OCI-LY1 (cell line): ENCODE measurements at regions not wholly inside any gene's neighbourhood (a gene's known extent, or its start where the extent isn't known, plus 50 kb on each side); places are given as distances from the start of the nearest gene placed in this dataset.

Experiments
- H2AFZ ChIP-seq: fragments of 200-600 bp; sonication (generic), shearing (Covaris generic); 2 replicates; pipeline ENCODE4 v1.6.0; 2014; ENCODE audit warnings: antibody characterized with exemption, mild to moderate bottlenecking, low read length
- H3F3A ChIP-seq: fragments of 200-600 bp; sonication (generic), shearing (Covaris generic); 2 replicates; pipeline ENCODE4 v1.6.0; 2014; ENCODE audit warnings: mild to moderate bottlenecking, antibody characterized with exemption, low read length, moderate library complexity; ENCODE audit not compliant: insufficient read depth
- H3K27ac ChIP-seq: fragments of 200-600 bp; sonication (generic); 2 replicates; pipeline ENCODE4 v1.5.1; 2014; ENCODE audit warnings: low read length, mixed run types, mild to moderate bottlenecking, low read depth; ENCODE audit not compliant: poor library complexity, severe bottlenecking
- H3K27me3 ChIP-seq: fragments of 200-600 bp; sonication (generic); 2 replicates; pipeline ENCODE4 v1.6.0; 2014; ENCODE audit warnings: antibody characterized with exemption, mild to moderate bottlenecking, low read length, moderate library complexity; ENCODE audit not compliant: insufficient read depth
- H3K36me3 ChIP-seq: fragments of 200-600 bp; sonication (generic); 2 replicates; pipeline ENCODE4 v1.6.1; 2014; ENCODE audit warnings: mild to moderate bottlenecking, antibody characterized with exemption, low read length, moderate library complexity, mixed read lengths; ENCODE audit not compliant: insufficient read depth
- H3K4me1 ChIP-seq: fragments of 200-600 bp; sonication (generic); 2 replicates; pipeline ENCODE4 v1.5.1; 2014; ENCODE audit warnings: mild to moderate bottlenecking, low read length, moderate library complexity; ENCODE audit not compliant: insufficient read depth, severe bottlenecking
- H3K4me2 ChIP-seq: fragments of 200-600 bp; sonication (generic), shearing (Covaris generic); 2 replicates; pipeline ENCODE4 v1.6.1; 2014; ENCODE audit warnings: low read length
- H3K4me3 ChIP-seq: fragments of 200-600 bp; sonication (generic); 2 replicates; pipeline ENCODE4 v1.5.1; 2014; ENCODE audit warnings: low read length, low read depth, mild to moderate bottlenecking, mixed read lengths; ENCODE audit not compliant: poor library complexity, severe bottlenecking
- H3K79me2 ChIP-seq: fragments of 200-600 bp; shearing (Covaris generic); 2 replicates; pipeline ENCODE4 v1.6.1; 2016; ENCODE audit warnings: mixed run types, low read length, mixed read lengths; ENCODE audit not compliant: insufficient read depth
- H3K9ac ChIP-seq: fragments of 200-600 bp; sonication (generic), shearing (Covaris generic); 2 replicates; pipeline ENCODE4 v1.6.1; 2014; ENCODE audit warnings: mild to moderate bottlenecking, low read length, mixed read lengths
- H3K9me2 ChIP-seq: fragments of 200-600 bp; sonication (generic), shearing (Covaris generic); 2 replicates; pipeline ENCODE4 v1.6.1; 2014; ENCODE audit warnings: low read depth, mild to moderate bottlenecking, low read length, mixed read lengths
- H3K9me3 ChIP-seq: fragments of 200-600 bp; shearing (Covaris generic); 2 replicates; pipeline ENCODE4 v1.6.1; 2014; ENCODE audit warnings: low read length, mixed read lengths
- H4K20me1 ChIP-seq: fragments of 200-600 bp; sonication (generic), shearing (Covaris generic); 2 replicates; pipeline ENCODE4 v1.6.0; 2016; ENCODE audit warnings: mild to moderate bottlenecking, low read length; ENCODE audit not compliant: insufficient read depth
- EZH2 ChIP-seq: fragments of 200-600 bp; sonication (generic), shearing (Covaris generic); IDR thresholded peaks from 2 replicates; pipeline ENCODE4 v1.8.0; 2017; ENCODE audit warnings: borderline replicate concordance, mixed run types, mild to moderate bottlenecking, antibody characterized with exemption, low read length, moderate library complexity, mixed read lengths
- TF ChIP-seq, protein P1 (sequence below): fragments of 200-600 bp; sonication (generic), shearing (Covaris generic); IDR thresholded peaks from 2 replicates; pipeline ENCODE4 v1.5.1; 2017; ENCODE audit warnings: mild to moderate bottlenecking, antibody characterized with exemption, low read length, moderate library complexity, mixed read lengths

GRCh38 chr18:42654556-42654955, 460.9 kb downstream of the RIT2 start:
- no peaks in the 10 kb centered on the region for H3K79me2 ChIP-seq
- H4K20me1 ChIP-seq = no peaks in the 10 kb centered on the region
- H3K36me3 ChIP-seq = no peaks in the 10 kb centered on the region
- no peaks in the 10 kb centered on the region for H3K9me2 ChIP-seq
- no peak overlapping the region for H3K27ac ChIP-seq
- TF ChIP-seq EZH2 = no peak
- TF ChIP-seq, protein P1, sequence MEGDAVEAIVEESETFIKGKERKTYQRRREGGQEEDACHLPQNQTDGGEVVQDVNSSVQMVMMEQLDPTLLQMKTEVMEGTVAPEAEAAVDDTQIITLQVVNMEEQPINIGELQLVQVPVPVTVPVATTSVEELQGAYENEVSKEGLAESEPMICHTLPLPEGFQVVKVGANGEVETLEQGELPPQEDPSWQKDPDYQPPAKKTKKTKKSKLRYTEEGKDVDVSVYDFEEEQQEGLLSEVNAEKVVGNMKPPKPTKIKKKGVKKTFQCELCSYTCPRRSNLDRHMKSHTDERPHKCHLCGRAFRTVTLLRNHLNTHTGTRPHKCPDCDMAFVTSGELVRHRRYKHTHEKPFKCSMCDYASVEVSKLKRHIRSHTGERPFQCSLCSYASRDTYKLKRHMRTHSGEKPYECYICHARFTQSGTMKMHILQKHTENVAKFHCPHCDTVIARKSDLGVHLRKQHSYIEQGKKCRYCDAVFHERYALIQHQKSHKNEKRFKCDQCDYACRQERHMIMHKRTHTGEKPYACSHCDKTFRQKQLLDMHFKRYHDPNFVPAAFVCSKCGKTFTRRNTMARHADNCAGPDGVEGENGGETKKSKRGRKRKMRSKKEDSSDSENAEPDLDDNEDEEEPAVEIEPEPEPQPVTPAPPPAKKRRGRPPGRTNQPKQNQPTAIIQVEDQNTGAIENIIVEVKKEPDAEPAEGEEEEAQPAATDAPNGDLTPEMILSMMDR = no peak
- H3K9ac ChIP-seq = no peak overlapping the region
- no peaks in the 10 kb centered on the region for H3K9me3 ChIP-seq
- H3K27me3 ChIP-seq = no peaks in the 10 kb centered on the region
- H3K4me1 ChIP-seq = no peaks in the 10 kb centered on the region
- H3F3A ChIP-seq = no peaks in the 10 kb centered on the region
- no peak overlapping the region for H3K4me2 ChIP-seq
- H3K4me3 ChIP-seq = no peak overlapping the region
- no peak overlapping the region for H2AFZ ChIP-seq

- Histone ChIP-seq H4K20me1 (no peaks in the 10 kb centered on the region), H3K27ac (no peak overlapping the region), H3K79me2 (no peaks in the 10 kb centered on the region), H3K4me2 (no peak overlapping the region), H3K27me3 (no peaks in the 10 kb centered on the region), H3K4me3 (no peak overlapping the region), H3K4me1 (no peaks in the 10 kb centered on the region), H3K9me3 (no peaks in the 10 kb centered on the region), H2AFZ (no peak overlapping the region), H3F3A (no peaks in the 10 kb centered on the region), H3K9me2 (no peaks in the 10 kb centered on the region), H3K36me3 (no peaks in the 10 kb centered on the region), H3K9ac (no peak overlapping the region)
- TF ChIP-seq, protein P1 = no peak
- TF ChIP-seq EZH2 = no peak
Measured at GRCh38 chr18:42657551-42657950, 457.9 kb downstream of the RIT2 start.

DNA sequence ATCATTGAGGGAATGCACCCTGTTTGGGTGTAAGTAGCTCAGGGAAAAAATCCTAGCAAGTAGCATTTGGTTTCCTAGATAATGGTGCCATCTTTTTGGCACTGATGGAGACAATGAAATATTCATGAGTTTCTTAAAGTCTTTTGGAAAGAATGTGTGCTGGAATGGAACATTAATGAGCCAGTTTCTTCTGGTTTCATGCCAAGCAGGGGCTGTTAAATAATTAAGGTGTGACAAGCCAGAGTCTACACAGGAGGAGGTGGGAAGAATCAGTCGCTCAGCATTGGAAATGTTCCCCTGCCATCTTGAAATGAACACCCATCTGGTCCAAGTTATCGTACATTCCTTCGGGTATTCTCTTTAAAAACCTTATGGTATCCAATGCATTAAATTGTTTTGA, 457.3 kb downstream of the RIT2 start:
- H3K27ac ChIP-seq = no peak overlapping the region
- no peak overlapping the region for H3K9ac ChIP-seq
- H3K4me2 ChIP-seq = no peak overlapping the region
- no peaks in the 10 kb centered on the region for H3K79me2 ChIP-seq
- no peaks in the 10 kb centered on the region for H3F3A ChIP-seq
- H3K36me3 ChIP-seq = no peaks in the 10 kb centered on the region
- no peak overlapping the region for H2AFZ ChIP-seq
- H3K27me3 ChIP-seq = no peaks in the 10 kb centered on the region
- H4K20me1 ChIP-seq = no peaks in the 10 kb centered on the region
- TF ChIP-seq, protein P1 = no peak
- no peak for TF ChIP-seq EZH2
- H3K9me2 ChIP-seq = no peaks in the 10 kb centered on the region
- H3K4me3 ChIP-seq = no peak overlapping the region
- no peaks in the 10 kb centered on the region for H3K9me3 ChIP-seq
- H3K4me1 ChIP-seq = no peaks in the 10 kb centered on the region
